GM12864 (cell line): ENCODE measurements at regions not wholly inside any gene's neighbourhood (a gene's known extent, or its start where the extent isn't known, plus 50 kb on each side); places are given as distances from the start of the nearest gene placed in this dataset.

Experiments
- DNase-seq: peaks from one replicate; pipeline ENCODE4 v3.0.0-alpha.2; 2011; ENCODE audit warnings: low read depth
- H3K4me3 ChIP-seq: 2 replicates; pipeline ENCODE4 v1.5.1; 2011; ENCODE audit warnings: mild to moderate bottlenecking, low read depth, low read length, control low read depth
- TF ChIP-seq, protein P1 (sequence below): IDR thresholded peaks from 2 replicates; pipeline ENCODE4 v1.5.1; 2011; ENCODE audit warnings: low read depth, mild to moderate bottlenecking, moderate library complexity, low read length, control low read depth, inconsistent platforms; ENCODE audit errors: missing control alignments

- H3K4me3 ChIP-seq = no peak overlapping the region
- TF ChIP-seq, protein P1, sequence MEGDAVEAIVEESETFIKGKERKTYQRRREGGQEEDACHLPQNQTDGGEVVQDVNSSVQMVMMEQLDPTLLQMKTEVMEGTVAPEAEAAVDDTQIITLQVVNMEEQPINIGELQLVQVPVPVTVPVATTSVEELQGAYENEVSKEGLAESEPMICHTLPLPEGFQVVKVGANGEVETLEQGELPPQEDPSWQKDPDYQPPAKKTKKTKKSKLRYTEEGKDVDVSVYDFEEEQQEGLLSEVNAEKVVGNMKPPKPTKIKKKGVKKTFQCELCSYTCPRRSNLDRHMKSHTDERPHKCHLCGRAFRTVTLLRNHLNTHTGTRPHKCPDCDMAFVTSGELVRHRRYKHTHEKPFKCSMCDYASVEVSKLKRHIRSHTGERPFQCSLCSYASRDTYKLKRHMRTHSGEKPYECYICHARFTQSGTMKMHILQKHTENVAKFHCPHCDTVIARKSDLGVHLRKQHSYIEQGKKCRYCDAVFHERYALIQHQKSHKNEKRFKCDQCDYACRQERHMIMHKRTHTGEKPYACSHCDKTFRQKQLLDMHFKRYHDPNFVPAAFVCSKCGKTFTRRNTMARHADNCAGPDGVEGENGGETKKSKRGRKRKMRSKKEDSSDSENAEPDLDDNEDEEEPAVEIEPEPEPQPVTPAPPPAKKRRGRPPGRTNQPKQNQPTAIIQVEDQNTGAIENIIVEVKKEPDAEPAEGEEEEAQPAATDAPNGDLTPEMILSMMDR = no peak
- DNase-seq = no peak
Measured at GRCh38 chr2:217118559-217119284, 258.9 kb upstream of the TNP1 start.

DNA sequence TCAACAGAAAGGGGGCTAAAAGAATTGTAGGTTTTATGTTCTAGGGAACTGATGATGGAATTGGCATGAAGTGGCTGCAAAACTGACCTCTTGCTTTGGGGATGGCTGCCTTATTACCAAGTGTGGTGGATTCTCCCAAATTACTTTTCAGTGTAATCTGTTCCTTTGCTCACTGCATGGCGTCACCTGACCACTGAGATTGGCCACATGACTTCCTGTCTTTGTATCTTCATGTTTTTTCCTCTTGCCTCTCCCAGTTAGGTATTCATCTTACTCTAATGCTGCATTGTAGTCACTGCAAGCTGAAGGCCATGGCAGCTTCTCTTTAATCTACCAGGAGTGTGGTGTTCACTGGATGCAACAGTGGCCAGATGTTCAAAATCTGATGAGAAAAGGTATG, 257.7 kb upstream of the TNP1 start:
- DNase-seq = no peak
- H3K4me3 ChIP-seq = no peak overlapping the region
- TF ChIP-seq, protein P1 = no peak

DNA sequence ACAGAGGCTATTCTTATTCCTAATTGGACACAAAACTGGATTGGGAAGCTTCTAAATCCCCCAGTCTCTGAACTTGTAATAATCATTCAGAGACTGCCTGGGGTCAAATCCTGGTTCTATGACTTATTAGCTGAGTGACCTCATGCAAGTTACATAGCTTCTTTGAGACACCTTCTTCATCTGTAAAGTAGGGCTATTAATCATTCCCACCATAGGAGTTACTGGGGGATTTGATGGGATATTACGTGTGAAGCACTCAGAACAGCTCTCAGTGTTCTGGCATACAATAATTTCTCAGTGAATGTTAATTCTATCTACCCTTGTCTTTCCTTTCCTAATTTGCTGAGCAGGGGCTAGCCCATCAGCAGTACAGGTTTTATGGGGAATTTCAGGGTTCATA, 256.7 kb upstream of the TNP1 start:
- H3K4me3 ChIP-seq = no peak overlapping the region
- DNase-seq = no peak
- TF ChIP-seq, protein P1 = no peak

DNA sequence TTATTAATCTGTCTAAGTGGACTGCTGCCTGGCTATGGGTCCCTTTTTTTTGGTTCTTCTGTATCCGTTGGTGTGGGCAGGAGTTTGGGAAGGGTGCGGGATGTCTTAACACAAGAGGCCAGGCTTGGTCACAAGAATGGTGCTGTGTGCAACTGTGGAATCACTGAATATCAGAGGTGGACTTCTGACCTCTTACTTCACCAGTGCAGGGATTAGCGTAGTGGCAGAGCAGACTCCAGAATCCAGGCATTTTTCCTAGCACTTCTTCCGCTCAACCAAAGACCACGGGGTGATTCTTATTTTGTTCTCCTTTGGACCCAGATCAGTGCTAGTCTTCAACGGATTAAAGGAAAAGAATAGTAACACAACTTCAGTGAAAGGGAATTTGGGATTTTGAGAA, 254.3 kb upstream of the TNP1 start:
- H3K4me3 ChIP-seq = no peak overlapping the region
- TF ChIP-seq, protein P1 = no peak
- no peak for DNase-seq

GRCh38 chr2:217113491-217113890, 253.6 kb upstream of the TNP1 start:
- DNase-seq = no peak
- TF ChIP-seq, protein P1 = no peak
- no peak overlapping the region for H3K4me3 ChIP-seq

GRCh38 chr2:217110550-217110949, 250.7 kb upstream of the TNP1 start:
- DNase-seq = no peak
- H3K4me3 ChIP-seq = no peak overlapping the region
- TF ChIP-seq, protein P1 = no peak

DNA sequence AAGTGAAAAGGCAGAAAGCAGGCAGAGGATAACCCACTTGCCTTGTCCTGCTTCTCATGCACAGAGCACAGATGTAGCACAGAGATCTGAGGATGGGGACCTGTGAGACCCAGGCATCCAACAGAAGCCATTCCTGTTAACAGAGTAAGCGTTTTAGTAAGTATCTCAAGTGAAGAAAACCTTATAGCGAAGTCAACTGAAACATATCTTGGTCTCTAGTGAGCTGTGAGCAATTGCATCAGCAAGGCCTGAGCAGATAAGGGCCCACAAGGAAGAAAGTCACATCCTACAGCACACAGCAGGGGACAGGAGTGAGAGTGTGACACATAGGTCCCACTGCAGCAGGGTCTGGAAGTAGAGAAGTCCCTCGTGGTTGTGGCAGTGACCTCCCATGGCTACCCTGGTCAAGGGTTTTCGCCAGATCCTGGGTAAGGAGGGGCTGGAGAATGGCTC, 248.7 kb upstream of the TNP1 start:
- TF ChIP-seq, protein P1 = no peak
- H3K4me3 ChIP-seq = no peak overlapping the region
- DNase-seq = no peak
